ENCODE measurements at regions not wholly inside any gene's neighbourhood (a gene's known extent, or its start where the extent isn't known, plus 50 kb on each side); places are given as distances from the start of the nearest gene placed in this dataset.
A peak's percentile ranks its signal among the peaks of the same experiment; 100 is the strongest.

GRCh38 chr13:97160421-97160820 lies 61.7 kb upstream of the MBNL2 start:
- Histone ChIP-seq H3K9me2 (replicated peaks; ENCODE audit: insufficient read depth, low read length) (no peaks in the 10 kb centered on the region), H3K9ac (ENCODE audit: low read length) (no peak overlapping the region), H3K4me1 (ENCODE audit: low read length) (peaks cover 7% of the 10 kb centered on the region; the same call in 1 of the 2 replicates), H3K4me2 (ENCODE audit: low read depth, low read length) (no peak overlapping the region), H4K20me1 (ENCODE audit: insufficient read depth, low read length) (no peaks in the 10 kb centered on the region), H2AFZ (ENCODE audit: low read length) (no peak overlapping the region), H3F3A (ENCODE audit: insufficient read depth, low read length) (no peaks in the 10 kb centered on the region), H3K27me3 (replicated peaks; ENCODE audit: insufficient read depth, low read length) (no peaks in the 10 kb centered on the region), H3K36me3 (replicated peaks; ENCODE audit: insufficient read depth, low read length) (no peaks in the 10 kb centered on the region), H3K27ac (ENCODE audit: low read length) (no peak overlapping the region), H3K4me3 (ENCODE audit: low read length) (no peak overlapping the region), H3K79me2 (ENCODE audit: low read length) (no peaks in the 10 kb centered on the region), H3K9me3 (replicated peaks; ENCODE audit: insufficient read depth, low read length) (no peaks in the 10 kb centered on the region)
- no peak for TF ChIP-seq CTCF (IDR thresholded peaks at IDR 0.05; ENCODE audit: low read length)
- DNase-seq = no peak

GRCh38 chr13:97161582-97162231 lies 60.4 kb upstream of the MBNL2 start:
- Histone ChIP-seq H3K9me3 (replicated peaks; ENCODE audit: insufficient read depth, low read length) (no peaks in the 10 kb centered on the region), H3K9ac (ENCODE audit: low read length) (no peak overlapping the region), H3K9me2 (replicated peaks; ENCODE audit: insufficient read depth, low read length) (no peaks in the 10 kb centered on the region), H3F3A (ENCODE audit: insufficient read depth, low read length) (no peaks in the 10 kb centered on the region), H3K27me3 (replicated peaks; ENCODE audit: insufficient read depth, low read length) (no peaks in the 10 kb centered on the region), H3K4me3 (ENCODE audit: low read length) (no peak overlapping the region), H3K4me2 (ENCODE audit: low read depth, low read length) (no peak overlapping the region), H4K20me1 (ENCODE audit: insufficient read depth, low read length) (no peaks in the 10 kb centered on the region), H2AFZ (ENCODE audit: low read length) (no peak overlapping the region), H3K36me3 (replicated peaks; ENCODE audit: insufficient read depth, low read length) (no peaks in the 10 kb centered on the region), H3K27ac (ENCODE audit: low read length) (no peak overlapping the region), H3K4me1 (ENCODE audit: low read length) (peaks cover 7% of the 10 kb centered on the region; the same call in 1 of the 2 replicates), H3K79me2 (ENCODE audit: low read length) (no peaks in the 10 kb centered on the region)
- DNase-seq = no peak
- TF ChIP-seq EZH2phosphoT487 (IDR thresholded peaks at IDR 0.05; ENCODE audit: low read length) = no peak
- no peak for TF ChIP-seq CTCF (IDR thresholded peaks at IDR 0.05; ENCODE audit: low read length)
- TF ChIP-seq EZH2 (optimal IDR thresholded peaks at IDR 0.05; ENCODE audit: low read depth, low read length) = no peak

GRCh38 chr13:97165502-97166425 lies 56.4 kb upstream of the MBNL2 start:
- Histone ChIP-seq H3K9me2 (replicated peaks; ENCODE audit: insufficient read depth, low read length) (no peaks in the 10 kb centered on the region), H3K9me3 (replicated peaks; ENCODE audit: insufficient read depth, low read length) (no peaks in the 10 kb centered on the region), H3K27ac (ENCODE audit: low read length) (no peak overlapping the region)

More at GRCh38 chr13:97165502-97166425, 56.4 kb upstream of the MBNL2 start:
- H3K79me2 ChIP-seq (ENCODE audit: low read length) = no peaks in the 10 kb centered on the region
- TF ChIP-seq CTCF (IDR thresholded peaks at IDR 0.05; ENCODE audit: low read length) (no peak), EZH2phosphoT487 (IDR thresholded peaks at IDR 0.05; ENCODE audit: low read length) (no peak), EZH2 (optimal IDR thresholded peaks at IDR 0.05; ENCODE audit: low read depth, low read length) (no peak)
- no peak overlapping the region for H3K4me2 ChIP-seq (ENCODE audit: low read depth, low read length)
- no peaks in the 10 kb centered on the region for H3K27me3 ChIP-seq (replicated peaks; ENCODE audit: insufficient read depth, low read length)
- H3K36me3 ChIP-seq (replicated peaks; ENCODE audit: insufficient read depth, low read length) = no peaks in the 10 kb centered on the region
- DNase-seq = peak; percentile 0
- H3K4me1 ChIP-seq (ENCODE audit: low read length) = peaks cover 6% of the 10 kb centered on the region; the same call in 1 of the 2 replicates
- no peaks in the 10 kb centered on the region for H4K20me1 ChIP-seq (ENCODE audit: insufficient read depth, low read length)
- no peak overlapping the region for H3K9ac ChIP-seq (ENCODE audit: low read length)
- H3F3A ChIP-seq (ENCODE audit: insufficient read depth, low read length) = no peaks in the 10 kb centered on the region
- H2AFZ ChIP-seq (ENCODE audit: low read length) = no peak overlapping the region
- no peak overlapping the region for H3K4me3 ChIP-seq (ENCODE audit: low read length)

Data from MM.1S (cell line).